ENCODE measurements at regions not wholly inside any gene's neighbourhood (a gene's known extent, or its start where the extent isn't known, plus 50 kb on each side); places are given as distances from the start of the nearest gene placed in this dataset.

DNA sequence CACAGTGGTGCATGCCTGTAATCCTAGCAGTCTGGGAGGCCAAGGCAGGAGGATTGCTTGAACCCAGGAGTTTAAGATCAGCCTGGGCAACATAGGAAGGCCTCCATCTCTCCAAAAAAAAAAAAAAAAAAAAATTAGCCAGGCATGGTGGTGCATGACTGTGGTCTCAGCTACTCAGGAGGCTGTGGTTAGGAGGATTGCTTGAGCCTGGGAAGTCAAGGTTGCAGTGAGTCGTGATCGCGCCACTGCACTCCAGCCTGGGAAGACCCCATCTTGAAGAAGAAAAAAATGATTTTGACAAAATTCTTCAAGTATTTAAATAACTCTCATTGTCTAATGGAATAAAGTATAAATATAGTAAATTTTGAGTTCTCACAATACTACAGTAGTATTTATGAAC is 219.2 kb upstream of the SSTR1 start (continued):
- no peak for TF ChIP-seq MZF1 (tag by site-specific recombination; IDR thresholded peaks at IDR 0.05; ENCODE audit: borderline replicate concordance)
- no peak for TF ChIP-seq MYNN (tag by site-specific recombination; IDR thresholded peaks at IDR 0.05; ENCODE audit: borderline replicate concordance)
- no peak for TF ChIP-seq ZNF660 (tag by site-specific recombination; IDR thresholded peaks at IDR 0.05)
- no peak for TF ChIP-seq ZNF221 (tag by site-specific recombination; IDR thresholded peaks at IDR 0.05; ENCODE audit: borderline replicate concordance)
- TF ChIP-seq, protein P1, sequence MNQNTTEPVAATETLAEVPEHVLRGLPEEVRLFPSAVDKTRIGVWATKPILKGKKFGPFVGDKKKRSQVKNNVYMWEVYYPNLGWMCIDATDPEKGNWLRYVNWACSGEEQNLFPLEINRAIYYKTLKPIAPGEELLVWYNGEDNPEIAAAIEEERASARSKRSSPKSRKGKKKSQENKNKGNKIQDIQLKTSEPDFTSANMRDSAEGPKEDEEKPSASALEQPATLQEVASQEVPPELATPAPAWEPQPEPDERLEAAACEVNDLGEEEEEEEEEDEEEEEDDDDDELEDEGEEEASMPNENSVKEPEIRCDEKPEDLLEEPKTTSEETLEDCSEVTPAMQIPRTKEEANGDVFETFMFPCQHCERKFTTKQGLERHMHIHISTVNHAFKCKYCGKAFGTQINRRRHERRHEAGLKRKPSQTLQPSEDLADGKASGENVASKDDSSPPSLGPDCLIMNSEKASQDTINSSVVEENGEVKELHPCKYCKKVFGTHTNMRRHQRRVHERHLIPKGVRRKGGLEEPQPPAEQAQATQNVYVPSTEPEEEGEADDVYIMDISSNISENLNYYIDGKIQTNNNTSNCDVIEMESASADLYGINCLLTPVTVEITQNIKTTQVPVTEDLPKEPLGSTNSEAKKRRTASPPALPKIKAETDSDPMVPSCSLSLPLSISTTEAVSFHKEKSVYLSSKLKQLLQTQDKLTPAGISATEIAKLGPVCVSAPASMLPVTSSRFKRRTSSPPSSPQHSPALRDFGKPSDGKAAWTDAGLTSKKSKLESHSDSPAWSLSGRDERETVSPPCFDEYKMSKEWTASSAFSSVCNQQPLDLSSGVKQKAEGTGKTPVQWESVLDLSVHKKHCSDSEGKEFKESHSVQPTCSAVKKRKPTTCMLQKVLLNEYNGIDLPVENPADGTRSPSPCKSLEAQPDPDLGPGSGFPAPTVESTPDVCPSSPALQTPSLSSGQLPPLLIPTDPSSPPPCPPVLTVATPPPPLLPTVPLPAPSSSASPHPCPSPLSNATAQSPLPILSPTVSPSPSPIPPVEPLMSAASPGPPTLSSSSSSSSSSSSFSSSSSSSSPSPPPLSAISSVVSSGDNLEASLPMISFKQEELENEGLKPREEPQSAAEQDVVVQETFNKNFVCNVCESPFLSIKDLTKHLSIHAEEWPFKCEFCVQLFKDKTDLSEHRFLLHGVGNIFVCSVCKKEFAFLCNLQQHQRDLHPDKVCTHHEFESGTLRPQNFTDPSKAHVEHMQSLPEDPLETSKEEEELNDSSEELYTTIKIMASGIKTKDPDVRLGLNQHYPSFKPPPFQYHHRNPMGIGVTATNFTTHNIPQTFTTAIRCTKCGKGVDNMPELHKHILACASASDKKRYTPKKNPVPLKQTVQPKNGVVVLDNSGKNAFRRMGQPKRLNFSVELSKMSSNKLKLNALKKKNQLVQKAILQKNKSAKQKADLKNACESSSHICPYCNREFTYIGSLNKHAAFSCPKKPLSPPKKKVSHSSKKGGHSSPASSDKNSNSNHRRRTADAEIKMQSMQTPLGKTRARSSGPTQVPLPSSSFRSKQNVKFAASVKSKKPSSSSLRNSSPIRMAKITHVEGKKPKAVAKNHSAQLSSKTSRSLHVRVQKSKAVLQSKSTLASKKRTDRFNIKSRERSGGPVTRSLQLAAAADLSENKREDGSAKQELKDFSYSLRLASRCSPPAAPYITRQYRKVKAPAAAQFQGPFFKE (tag by site-specific recombination; IDR thresholded peaks at IDR 0.05; ENCODE audit: borderline replicate concordance), result no peak
- TF ChIP-seq, protein P2, sequence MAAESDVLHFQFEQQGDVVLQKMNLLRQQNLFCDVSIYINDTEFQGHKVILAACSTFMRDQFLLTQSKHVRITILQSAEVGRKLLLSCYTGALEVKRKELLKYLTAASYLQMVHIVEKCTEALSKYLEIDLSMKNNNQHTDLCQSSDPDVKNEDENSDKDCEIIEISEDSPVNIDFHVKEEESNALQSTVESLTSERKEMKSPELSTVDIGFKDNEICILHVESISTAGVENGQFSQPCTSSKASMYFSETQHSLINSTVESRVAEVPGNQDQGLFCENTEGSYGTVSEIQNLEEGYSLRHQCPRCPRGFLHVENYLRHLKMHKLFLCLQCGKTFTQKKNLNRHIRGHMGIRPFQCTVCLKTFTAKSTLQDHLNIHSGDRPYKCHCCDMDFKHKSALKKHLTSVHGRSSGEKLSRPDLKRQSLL (tag by site-specific recombination; IDR thresholded peaks at IDR 0.05), result no peak
- TF ChIP-seq, protein P3, sequence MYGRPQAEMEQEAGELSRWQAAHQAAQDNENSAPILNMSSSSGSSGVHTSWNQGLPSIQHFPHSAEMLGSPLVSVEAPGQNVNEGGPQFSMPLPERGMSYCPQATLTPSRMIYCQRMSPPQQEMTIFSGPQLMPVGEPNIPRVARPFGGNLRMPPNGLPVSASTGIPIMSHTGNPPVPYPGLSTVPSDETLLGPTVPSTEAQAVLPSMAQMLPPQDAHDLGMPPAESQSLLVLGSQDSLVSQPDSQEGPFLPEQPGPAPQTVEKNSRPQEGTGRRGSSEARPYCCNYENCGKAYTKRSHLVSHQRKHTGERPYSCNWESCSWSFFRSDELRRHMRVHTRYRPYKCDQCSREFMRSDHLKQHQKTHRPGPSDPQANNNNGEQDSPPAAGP (tag by site-specific recombination; IDR thresholded peaks at IDR 0.05), result no peak
- no peak for TF ChIP-seq FEZF1 (tag by site-specific recombination; IDR thresholded peaks at IDR 0.05)
- no peak for TF ChIP-seq ZNF140 (tag by site-specific recombination; IDR thresholded peaks at IDR 0.05)

DNA sequence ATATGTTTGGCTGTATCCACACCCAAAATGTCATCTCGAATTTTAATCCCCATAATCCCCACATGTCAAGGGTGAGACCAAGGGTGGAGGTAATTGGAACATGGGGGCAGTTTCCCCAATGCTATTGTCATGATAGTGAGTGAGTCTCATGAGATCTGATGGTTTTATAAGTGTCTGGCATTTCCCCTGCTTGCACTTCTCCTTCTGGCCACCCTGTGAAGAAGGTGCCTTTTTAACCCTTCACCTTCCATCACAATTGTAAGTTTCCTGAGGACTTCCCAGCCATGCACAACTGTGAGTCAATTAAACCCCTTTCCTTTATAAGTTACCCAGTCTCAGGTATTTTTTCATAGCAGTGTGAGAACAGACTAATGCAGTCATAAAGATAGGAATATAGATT is 216.7 kb upstream of the SSTR1 start:
- H3K27ac ChIP-seq (ENCODE audit: extremely low read depth, low read depth, low read length), result no peak overlapping the region
- ChIA-PET CTCF (no interaction called here), POLR2A (no interaction called here)
- H3K4me3 ChIP-seq (ENCODE audit: low read depth, low read length), result no peak overlapping the region
- no peaks in the 10 kb centered on the region for H3K36me3 ChIP-seq (ENCODE audit: control insufficient read depth in 2 of 2, insufficient read depth in 1 of 2, low read length in 2 of 2)
- TF ChIP-seq ZNF37A (tag by site-specific recombination; IDR thresholded peaks at IDR 0.05) (no peak), ZNF211 (tag by site-specific recombination; IDR thresholded peaks at IDR 0.05; ENCODE audit: low read depth) (no peak), ZNF510 (tag by site-specific recombination; IDR thresholded peaks at IDR 0.05; ENCODE audit: insufficient replicate concordance) (no peak), HOXC10 (CRISPR knock-in tag; IDR thresholded peaks at IDR 0.05) (no peak), OVOL3 (tag by site-specific recombination; IDR thresholded peaks at IDR 0.05) (no peak), IKZF3 (tag by site-specific recombination; IDR thresholded peaks at IDR 0.05) (no peak), ZNF514 (tag by site-specific recombination; IDR thresholded peaks at IDR 0.05) (no peak), ZNF610 (tag by site-specific recombination; IDR thresholded peaks at IDR 0.05; ENCODE audit: borderline replicate concordance) (no peak)
- TF ChIP-seq, protein P4, sequence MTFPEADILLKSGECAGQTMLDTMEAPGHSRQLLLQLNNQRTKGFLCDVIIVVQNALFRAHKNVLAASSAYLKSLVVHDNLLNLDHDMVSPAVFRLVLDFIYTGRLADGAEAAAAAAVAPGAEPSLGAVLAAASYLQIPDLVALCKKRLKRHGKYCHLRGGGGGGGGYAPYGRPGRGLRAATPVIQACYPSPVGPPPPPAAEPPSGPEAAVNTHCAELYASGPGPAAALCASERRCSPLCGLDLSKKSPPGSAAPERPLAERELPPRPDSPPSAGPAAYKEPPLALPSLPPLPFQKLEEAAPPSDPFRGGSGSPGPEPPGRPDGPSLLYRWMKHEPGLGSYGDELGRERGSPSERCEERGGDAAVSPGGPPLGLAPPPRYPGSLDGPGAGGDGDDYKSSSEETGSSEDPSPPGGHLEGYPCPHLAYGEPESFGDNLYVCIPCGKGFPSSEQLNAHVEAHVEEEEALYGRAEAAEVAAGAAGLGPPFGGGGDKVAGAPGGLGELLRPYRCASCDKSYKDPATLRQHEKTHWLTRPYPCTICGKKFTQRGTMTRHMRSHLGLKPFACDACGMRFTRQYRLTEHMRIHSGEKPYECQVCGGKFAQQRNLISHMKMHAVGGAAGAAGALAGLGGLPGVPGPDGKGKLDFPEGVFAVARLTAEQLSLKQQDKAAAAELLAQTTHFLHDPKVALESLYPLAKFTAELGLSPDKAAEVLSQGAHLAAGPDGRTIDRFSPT (tag by site-specific recombination; IDR thresholded peaks at IDR 0.05), result no peak
- TF ChIP-seq, protein P1 (tag by site-specific recombination; IDR thresholded peaks at IDR 0.05; ENCODE audit: borderline replicate concordance), result no peak
- H3K4me1 ChIP-seq (ENCODE audit: control insufficient read depth, insufficient read depth, low read length), result no peaks in the 10 kb centered on the region
- no peaks in the 10 kb centered on the region for H3K9me3 ChIP-seq (ENCODE audit: control insufficient read depth, insufficient read depth, low read depth, low read length)
